ENCODE measurements at regions not wholly inside any gene's neighbourhood (a gene's known extent, or its start where the extent isn't known, plus 50 kb on each side); places are given as distances from the start of the nearest gene placed in this dataset.
"Not testable (repeated sequence)": the region's sequence is repeated elsewhere in the genome, so short reads cannot be mapped to it uniquely, and the experiment has no call there.

DNA sequence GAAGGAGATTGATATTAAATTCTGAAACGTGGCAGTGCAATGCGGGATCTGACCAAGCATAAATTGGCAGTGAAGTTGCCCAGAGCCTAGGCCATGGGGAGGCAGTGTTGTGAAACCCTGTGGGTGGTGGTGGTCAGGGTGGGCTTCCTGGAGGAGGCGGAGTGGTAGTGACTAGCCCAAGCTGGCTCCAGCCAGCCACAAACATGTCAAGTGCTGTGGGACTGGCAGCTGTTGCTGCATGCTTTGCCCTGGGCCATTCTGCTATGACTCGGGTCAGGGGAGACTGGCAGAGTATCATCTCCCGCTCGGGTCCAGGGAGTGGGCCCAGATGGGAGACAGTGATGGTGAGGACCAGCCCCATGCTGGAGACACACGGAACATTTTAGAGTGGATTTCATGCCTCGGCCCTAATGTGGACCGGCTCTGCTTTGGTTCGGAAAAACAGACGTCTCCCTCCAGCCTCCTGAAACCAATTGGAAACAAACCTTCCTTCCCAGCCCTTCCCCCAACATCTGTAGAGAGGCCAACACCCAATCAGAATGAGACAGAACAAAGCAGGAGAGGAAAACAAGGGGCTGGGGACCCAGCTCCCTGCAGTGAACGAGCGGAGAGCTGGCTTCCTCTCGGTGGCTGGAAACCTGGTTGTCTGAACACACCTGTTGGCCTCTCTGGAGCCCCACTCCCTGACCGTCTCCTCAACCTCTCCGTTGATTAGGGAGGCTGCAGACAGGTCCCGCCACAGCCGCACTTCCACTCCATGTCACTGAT lies 58.2 kb downstream of the TMEM270 start:
- TF ChIP-seq, protein P1, sequence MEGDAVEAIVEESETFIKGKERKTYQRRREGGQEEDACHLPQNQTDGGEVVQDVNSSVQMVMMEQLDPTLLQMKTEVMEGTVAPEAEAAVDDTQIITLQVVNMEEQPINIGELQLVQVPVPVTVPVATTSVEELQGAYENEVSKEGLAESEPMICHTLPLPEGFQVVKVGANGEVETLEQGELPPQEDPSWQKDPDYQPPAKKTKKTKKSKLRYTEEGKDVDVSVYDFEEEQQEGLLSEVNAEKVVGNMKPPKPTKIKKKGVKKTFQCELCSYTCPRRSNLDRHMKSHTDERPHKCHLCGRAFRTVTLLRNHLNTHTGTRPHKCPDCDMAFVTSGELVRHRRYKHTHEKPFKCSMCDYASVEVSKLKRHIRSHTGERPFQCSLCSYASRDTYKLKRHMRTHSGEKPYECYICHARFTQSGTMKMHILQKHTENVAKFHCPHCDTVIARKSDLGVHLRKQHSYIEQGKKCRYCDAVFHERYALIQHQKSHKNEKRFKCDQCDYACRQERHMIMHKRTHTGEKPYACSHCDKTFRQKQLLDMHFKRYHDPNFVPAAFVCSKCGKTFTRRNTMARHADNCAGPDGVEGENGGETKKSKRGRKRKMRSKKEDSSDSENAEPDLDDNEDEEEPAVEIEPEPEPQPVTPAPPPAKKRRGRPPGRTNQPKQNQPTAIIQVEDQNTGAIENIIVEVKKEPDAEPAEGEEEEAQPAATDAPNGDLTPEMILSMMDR (IDR thresholded peaks at IDR 0.05): no peak
- TF ChIP-seq POLR2A (IDR thresholded peaks at IDR 0.05): no peak
- H3K4me3 ChIP-seq: no peak overlapping the region
- H3K4me1 ChIP-seq: no peaks in the 10 kb centered on the region
- H3K27ac ChIP-seq: no peak overlapping the region
- ATAC-seq (peak in 1 of 4 donors; percentile 21), DNase-seq (no peak)
- no peaks in the 10 kb centered on the region for H3K27me3 ChIP-seq
- no peaks in the 10 kb centered on the region for H3K36me3 ChIP-seq
- 80% methylated on average over 8 of the region's 18 CpGs for WGBS (ENCODE audit: insufficient coverage, low coverage, low lambda C conversion rate, missing lambda C conversion rate)
- intact Hi-C loops (cut with DNase I): no loop called here
- no peaks in the 10 kb centered on the region for H3K9me3 ChIP-seq

GRCh38 chr7:73919694-73920375 lies 58.9 kb downstream of the TMEM270 start:
- WGBS (ENCODE audit: insufficient coverage, low coverage, low lambda C conversion rate, missing lambda C conversion rate): 90% methylated on average over 2 of the region's 9 CpGs
- Histone ChIP-seq H3K9me3 (no peaks in the 10 kb centered on the region), H3K4me1 (no peaks in the 10 kb centered on the region), H3K36me3 (no peaks in the 10 kb centered on the region), H3K27ac (no peak overlapping the region), H3K4me3 (no peak overlapping the region), H3K27me3 (no peaks in the 10 kb centered on the region)
- no peak for DNase-seq
- intact Hi-C loops (cut with DNase I): no loop called here
- ATAC-seq: peak in 1 of 4 donors; percentile 18
- TF ChIP-seq, protein P1 (IDR thresholded peaks at IDR 0.05): no peak
- no peak for TF ChIP-seq POLR2A (IDR thresholded peaks at IDR 0.05)

DNA sequence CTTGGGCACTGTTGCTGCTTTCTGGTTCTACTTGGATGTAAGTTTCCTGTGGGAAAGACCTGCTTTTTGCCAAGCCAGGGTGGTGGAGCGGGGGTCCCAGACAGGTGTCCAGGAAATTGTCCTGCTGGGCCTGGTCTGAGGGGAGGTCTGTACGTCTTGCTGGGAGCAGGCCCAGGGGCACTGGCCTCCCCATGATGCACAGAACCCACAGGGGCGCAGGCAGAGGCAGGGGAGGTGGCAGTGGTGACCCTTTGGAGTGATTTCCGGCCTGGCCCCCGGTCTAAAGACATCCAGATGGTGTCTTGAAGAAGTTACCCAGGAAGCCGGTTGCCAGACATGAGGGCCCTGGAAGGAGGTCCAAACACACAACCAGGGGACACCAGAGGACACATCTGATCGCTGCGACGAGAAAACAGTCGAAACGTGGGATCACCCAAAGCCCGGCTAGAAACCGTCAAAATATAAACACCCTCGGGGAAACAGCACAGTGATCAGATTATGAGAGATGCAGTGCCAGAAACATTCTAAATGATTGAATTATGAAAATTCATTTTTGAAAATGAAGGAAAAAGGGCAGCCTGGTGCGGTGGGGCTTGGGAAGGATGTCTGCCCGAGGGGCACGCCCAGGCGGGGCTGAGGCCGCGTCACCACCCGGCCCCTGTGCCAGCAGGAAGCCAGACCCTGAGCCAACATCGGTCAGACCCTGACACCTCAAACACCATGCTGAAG lies 59.6 kb downstream of the TMEM270 start:
- 73% methylated on average over 5 of the region's 22 CpGs for WGBS (ENCODE audit: insufficient coverage, low coverage, low lambda C conversion rate, missing lambda C conversion rate)
- intact Hi-C loops (cut with DNase I): no loop called here
- Histone ChIP-seq H3K4me1 (no peaks in the 10 kb centered on the region), H3K4me3 (no peak overlapping the region), H3K27ac (no peak overlapping the region), H3K36me3 (no peaks in the 10 kb centered on the region), H3K27me3 (no peaks in the 10 kb centered on the region), H3K9me3 (no peaks in the 10 kb centered on the region)
- ATAC-seq: no peak
- DNase-seq: no peak
- TF ChIP-seq, protein P1 (IDR thresholded peaks at IDR 0.05): no peak
- TF ChIP-seq POLR2A (IDR thresholded peaks at IDR 0.05): no peak

GRCh38 chr7:73921623-73922528 lies 60.9 kb downstream of the TMEM270 start:
- no peak overlapping the region for H3K4me3 ChIP-seq
- WGBS (ENCODE audit: insufficient coverage, low coverage, low lambda C conversion rate, missing lambda C conversion rate): 43% methylated on average over 2 of the region's 15 CpGs
- no peaks in the 10 kb centered on the region for H3K36me3 ChIP-seq
- TF ChIP-seq, protein P1 (IDR thresholded peaks at IDR 0.05): no peak
- TF ChIP-seq POLR2A (IDR thresholded peaks at IDR 0.05): no peak
- ATAC-seq (no peak), DNase-seq (no peak)
- no peak overlapping the region for H3K27ac ChIP-seq
- no peaks in the 10 kb centered on the region for H3K9me3 ChIP-seq
- H3K4me1 ChIP-seq: no peaks in the 10 kb centered on the region
- intact Hi-C loops (cut with DNase I): no loop called here
- no peaks in the 10 kb centered on the region for H3K27me3 ChIP-seq

DNA sequence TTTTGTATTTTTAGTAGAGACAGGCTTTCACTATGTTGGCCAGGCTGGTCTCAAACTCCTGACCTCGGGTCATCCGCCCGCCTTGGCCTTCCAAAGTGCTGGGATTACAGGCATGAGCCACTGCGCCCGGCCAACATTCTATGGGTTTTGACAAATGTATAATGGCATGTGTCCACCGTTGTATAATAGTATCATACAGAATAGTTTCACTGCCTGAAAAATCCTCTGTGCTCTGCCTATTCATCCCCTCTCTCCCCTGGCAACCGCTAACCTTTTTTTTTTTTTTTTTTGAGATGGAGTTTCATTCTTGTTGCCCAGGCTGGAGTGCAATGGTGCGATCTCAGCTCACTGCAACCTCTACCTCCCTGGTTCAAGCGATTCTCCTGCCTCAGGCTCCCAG lies 67.7 kb downstream of the TMEM270 start:
- not testable (repeated sequence) for ATAC-seq, DNase-seq
- WGBS (ENCODE audit: insufficient coverage, low coverage, low lambda C conversion rate, missing lambda C conversion rate): 92% methylated on average over 8 of the region's 9 CpGs

More for the DNA sequence above, 67.7 kb downstream of the TMEM270 start:
- H3K4me3 ChIP-seq; H3K9me3 ChIP-seq; H3K27me3 ChIP-seq; H3K36me3 ChIP-seq; H3K27ac ChIP-seq; H3K4me1 ChIP-seq; intact Hi-C loops (cut with DNase I): not testable (repeated sequence)
